GM12878 (cell line): ENCODE measurements at regions not wholly inside any gene's neighbourhood (a gene's known extent, or its start where the extent isn't known, plus 50 kb on each side); places are given as distances from the start of the nearest gene placed in this dataset.

Experiments
- ATAC-seq: fragments of 200-7000 bp; cut with Tn5 transposase; 3 replicates; pipeline ENCODE4 v1.9.1; 2020; ENCODE audit warnings: mild to moderate bottlenecking, moderate library complexity
- BruUV-seq: library from RNA; stranded (reverse); fragments of 400-500 nt; replicated peaks from 2 replicates; lab custom pipeline; 2021; lab: Mats Ljungman, UMichigan
- CTCF ChIA-PET: fragments of 300-600 bp; sonication (Branson Sonifier 250); formaldehyde crosslinking; extraction: SDS; loops from one replicate; lab custom pipeline; 2021; ENCODE audit warnings: inconsistent platforms; lab: Yijun Ruan, JAX
- POLR2A ChIA-PET: fragments of 350-600 bp; formaldehyde crosslinking; extraction: SDS; loops from one replicate; lab custom pipeline; 2021; ENCODE audit warnings: inconsistent platforms; lab: Charles Lee
- RAD21 ChIA-PET: fragments of 300-600 bp; sonication (Branson Sonifier 250); formaldehyde crosslinking; loops from one replicate; lab custom pipeline; 2023; ENCODE audit warnings: antibody characterized with exemption; ENCODE audit not compliant: unreplicated experiment; lab: Charles Lee
- SMC1A ChIA-PET: fragments of 300-600 bp; sonication (Branson Sonifier 250); formaldehyde crosslinking; loops from one replicate; lab custom pipeline; 2023; ENCODE audit not compliant: unreplicated experiment, uncharacterized antibody; lab: Charles Lee
- DNase-seq: peaks from one replicate; pipeline ENCODE4 v3.0.0-alpha.2; 2011; ENCODE audit warnings: low read depth, low spot score
- FAIRE-seq: peaks from 3 replicates; lab custom pipeline; 2011; peaks lifted over from hg19 to GRCh38; lab: Jason Lieb, UNC
- H2AFZ ChIP-seq: 2 replicates; pipeline ENCODE4 v1.6.0; 2011; ENCODE audit warnings: low read depth, low read length, control low read depth; ENCODE audit not compliant: control insufficient read depth
- H3K27ac ChIP-seq: 2 replicates; pipeline ENCODE4 v1.5.1; 2011; ENCODE audit warnings: control low read depth; ENCODE audit not compliant: control insufficient read depth, insufficient read depth
- H3K27me3 ChIP-seq, 2 experiments: replicated peaks in 1 of 2; 2 replicates each; pipeline versions ENCODE4 v1.6.0 to v1.6.1; 2011; ENCODE audit warnings: low read length in 1 of 2; ENCODE audit not compliant: control insufficient read depth in 2 of 2, insufficient read depth in 2 of 2
- H3K36me3 ChIP-seq, 2 experiments: 2 replicates each; pipeline ENCODE4 v1.5.1; 2011; ENCODE audit warnings: low read length in 1 of 2; ENCODE audit not compliant: control insufficient read depth in 2 of 2, insufficient read depth in 2 of 2
- H3K4me1 ChIP-seq: 2 replicates; pipeline ENCODE4 v1.6.1; 2011; ENCODE audit warnings: mild to moderate bottlenecking, low read length, moderate library complexity, mixed read lengths; ENCODE audit not compliant: control insufficient read depth, insufficient read depth
- H3K4me2 ChIP-seq: 2 replicates; pipeline ENCODE4 v1.6.0; 2011; ENCODE audit warnings: control low read depth; ENCODE audit not compliant: control insufficient read depth, insufficient read depth
- H3K4me3 ChIP-seq: fragments of 200-600 bp; sonication (generic); 2 replicates; pipeline ENCODE4 v1.5.1; 2016
- H3K79me2 ChIP-seq: 2 replicates; pipeline ENCODE4 v1.6.0; 2011; ENCODE audit warnings: low read length; ENCODE audit not compliant: control insufficient read depth, insufficient read depth
- H3K9ac ChIP-seq: 2 replicates; pipeline ENCODE4 v1.8.0; 2011; ENCODE audit warnings: low read length, control low read depth, mixed read lengths; ENCODE audit not compliant: control insufficient read depth, insufficient read depth
- H3K9me3 ChIP-seq: replicated peaks from 3 replicates; pipeline ENCODE4 v1.5.1; 2011; ENCODE audit warnings: mild to moderate bottlenecking, low read length; ENCODE audit not compliant: control insufficient read depth, insufficient read depth
- H4K20me1 ChIP-seq: 2 replicates; pipeline ENCODE4 v1.6.0; 2011; ENCODE audit not compliant: control insufficient read depth, insufficient read depth
- ATF7 ChIP-seq: fragments of 450-650 bp; IDR thresholded peaks from 2 replicates; pipeline ENCODE4 v1.6.1; 2016; ENCODE audit warnings: low read depth, mild to moderate bottlenecking
- BACH1 ChIP-seq: fragments of 450-650 bp; IDR thresholded peaks from 2 replicates; pipeline ENCODE4 v1.6.1; 2017; ENCODE audit warnings: mild to moderate bottlenecking, borderline replicate concordance
- BHLHE40 ChIP-seq, 2 experiments: fragments of 450-650 bp in 1 of 2; IDR thresholded peaks; 2 replicates each; pipeline ENCODE4 v1.6.1; 2011 to 2017; ENCODE audit warnings: low read depth in 2 of 2, borderline replicate concordance in 1 of 2, improper control_type of control experiment in 1 of 2, low read length in 1 of 2, mild to moderate bottlenecking in 1 of 2
- E4F1 ChIP-seq: fragments of 450-650 bp; IDR thresholded peaks from 2 replicates; pipeline ENCODE4 v1.6.1; 2018; ENCODE audit warnings: borderline replicate concordance, mild to moderate bottlenecking; ENCODE audit not compliant: partially characterized antibody
- IRF4 ChIP-seq: IDR thresholded peaks from 2 replicates; pipeline ENCODE4 v1.6.1; 2011; ENCODE audit warnings: low read depth, low read length
- IRF5 ChIP-seq: fragments of 450-650 bp; IDR thresholded peaks from 2 replicates; pipeline ENCODE4 v1.6.1; 2017; ENCODE audit warnings: borderline replicate concordance
- MXI1 ChIP-seq: fragments of 150-350 bp; IDR thresholded peaks from 2 replicates; pipeline ENCODE4 v1.6.1; 2011; ENCODE audit warnings: low read depth, mild to moderate bottlenecking, inconsistent platforms, low read length, improper control_type of control experiment
- NKRF ChIP-seq: fragments of 450-650 bp; conservative IDR thresholded peaks from 2 replicates; pipeline ENCODE4 v1.6.1; 2017; ENCODE audit warnings: mild to moderate bottlenecking, moderate library complexity
- NR2C2 ChIP-seq: IDR thresholded peaks from 2 replicates; pipeline ENCODE4 v1.6.1; 2011; ENCODE audit warnings: borderline replicate concordance, low read depth; ENCODE audit not compliant: control insufficient read depth, insufficient read length
- SIN3A ChIP-seq: IDR thresholded peaks from 2 replicates; pipeline ENCODE4 v1.6.1; 2012; ENCODE audit warnings: low read depth, low read length, improper control_type of control experiment
- ZNF622 ChIP-seq: fragments of 450-650 bp; IDR thresholded peaks from 2 replicates; pipeline ENCODE4 v1.6.1; 2017; ENCODE audit warnings: mild to moderate bottlenecking, inconsistent platforms
- ZNF687 ChIP-seq: fragments of 450-650 bp; IDR thresholded peaks from 2 replicates; pipeline ENCODE4 v1.6.1; 2017; ENCODE audit warnings: mild to moderate bottlenecking, moderate library complexity
- WGBS: methylation state at CpG from one replicate; pipeline ENCODE4 v1.1.6; 2016; ENCODE audit warnings: low lambda C conversion rate; ENCODE audit not compliant: insufficient replicate concordance, insufficient coverage; ENCODE audit errors: missing lambda C conversion rate; 5-methylcytosine and 5-hydroxymethylcytosine counted together
- in situ Hi-C: fragments of 300-500 bp; cut with MboI; formaldehyde crosslinking; loops from 9 replicates; pipeline ENCODE4 v1.14.3; 2018; ENCODE audit warnings: mixed read lengths
- intact Hi-C: fragments of 100-400 bp; cut with micrococcal nuclease; formaldehyde crosslinking; loops from one replicate; pipeline ENCODE4 v1.14.2; 2022; ENCODE audit not compliant: unreplicated experiment

GRCh38 chr6:22468256-22468965 is 101.0 kb upstream of the HDGFL1 start:
- no peaks in the 10 kb centered on the region for H3K27me3 ChIP-seq
- BruUV-seq: no TSS peak
- FAIRE-seq (no peak), DNase-seq (no peak), ATAC-seq (no peak)
- no peak overlapping the region for H3K4me3 ChIP-seq
- ChIA-PET CTCF (no interaction called here), SMC1A (interaction anchor here (1.3 kb wide), 1 partner anchor 96 kb away, joined by 3 read pairs; no protein-coding TSS in a partner anchor), POLR2A (no interaction called here), RAD21 (interaction anchor here (0.7 kb wide), 1 partner anchor 53 kb away, joined by 4 read pairs; no protein-coding TSS in a partner anchor)
- no peak overlapping the region for H3K27ac ChIP-seq
- no peak overlapping the region for H3K4me2 ChIP-seq
- H3K36me3 ChIP-seq: no peaks in the 10 kb centered on the region
- H2AFZ ChIP-seq: no peak overlapping the region; the same call in 1 of the 2 replicates
- no peaks in the 10 kb centered on the region for H4K20me1 ChIP-seq
- in situ Hi-C loops: no loop called here
- intact Hi-C loops: no loop called here
- no peaks in the 10 kb centered on the region for H3K79me2 ChIP-seq
- no peaks in the 10 kb centered on the region; the same call in 2 of the 3 replicates for H3K9me3 ChIP-seq
- H3K9ac ChIP-seq: no peak overlapping the region
- no peak for TF ChIP-seq MXI1
- TF ChIP-seq BHLHE40 (IDR thresholded peaks at IDR 0.05; ENCODE audit: borderline replicate concordance in 1 of 2, low read depth in 2 of 2, low read length in 1 of 2): no peak
- no peak for TF ChIP-seq ZNF622
- no peak for TF ChIP-seq NR2C2
- TF ChIP-seq IRF4: no peak
- no peak for TF ChIP-seq IRF5
- TF ChIP-seq E4F1: no peak
- no peak for TF ChIP-seq BACH1
- no peak for TF ChIP-seq ATF7
- TF ChIP-seq NKRF: no peak
- TF ChIP-seq SIN3A: no peak
- TF ChIP-seq ZNF687: no peak
- 23% methylated on average over 2 of the region's 2 CpGs for WGBS
- H3K4me1 ChIP-seq: peaks cover 13% of the 10 kb centered on the region
